ENCODE measurements at regions not wholly inside any gene's neighbourhood (a gene's known extent, or its start where the extent isn't known, plus 50 kb on each side); places are given as distances from the start of the nearest gene placed in this dataset.
"Not testable (repeated sequence)": the region's sequence is repeated elsewhere in the genome, so short reads cannot be mapped to it uniquely, and the experiment has no call there.

DNA sequence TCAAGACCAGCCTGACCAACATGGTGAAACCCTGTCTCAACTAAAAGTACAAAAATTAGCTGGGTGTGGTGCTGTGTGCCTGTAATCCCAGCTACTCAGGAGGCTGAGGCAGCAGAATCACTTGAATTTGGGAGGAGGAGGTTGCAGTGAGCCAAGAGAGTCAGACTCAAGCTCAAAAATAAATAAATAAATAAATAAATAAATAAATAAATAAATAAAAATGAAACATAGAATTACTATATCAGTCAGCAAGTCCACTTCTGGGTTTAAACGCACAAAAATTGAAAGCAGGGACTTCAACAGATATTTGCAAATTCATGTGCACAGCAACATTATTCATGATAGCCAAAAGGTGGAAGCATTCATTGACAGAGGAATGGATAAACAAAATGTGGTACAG is 875.2 kb upstream of the ALG10B start:
- H3K9me3 Mint-ChIP-seq = peaks cover 5 to 40% (median 12%) of the 10 kb centered on the region in 7 donors
- not testable (repeated sequence) for H3K4me1 Mint-ChIP-seq; H3K36me3 Mint-ChIP-seq; DNase-seq; H3K27ac Mint-ChIP-seq; H3K4me3 Mint-ChIP-seq; ATAC-seq (ENCODE audit: low read depth in 2 of 2); H3K27me3 Mint-ChIP-seq

- H3K27me3 Mint-ChIP-seq; H3K4me1 Mint-ChIP-seq; ATAC-seq (ENCODE audit: low read depth in 2 of 2); H3K27ac Mint-ChIP-seq; H3K36me3 Mint-ChIP-seq; DNase-seq; H3K4me3 Mint-ChIP-seq: not testable (repeated sequence)
- H3K9me3 Mint-ChIP-seq = peaks cover 0 to 18% (median 12%) of the 10 kb centered on the region in 7 donors
Observed at GRCh38 chr12:37455646-37456045, 860.9 kb upstream of the ALG10B start.

- H3K4me1 Mint-ChIP-seq; H3K36me3 Mint-ChIP-seq; H3K27ac Mint-ChIP-seq; H3K27me3 Mint-ChIP-seq; ATAC-seq (ENCODE audit: low read depth in 2 of 2); H3K4me3 Mint-ChIP-seq; DNase-seq: not testable (repeated sequence)
- peaks cover 0 to 12% (median 5%) of the 10 kb centered on the region in 7 donors for H3K9me3 Mint-ChIP-seq
Observed at GRCh38 chr12:37497939-37498338, 818.6 kb upstream of the ALG10B start.

DNA sequence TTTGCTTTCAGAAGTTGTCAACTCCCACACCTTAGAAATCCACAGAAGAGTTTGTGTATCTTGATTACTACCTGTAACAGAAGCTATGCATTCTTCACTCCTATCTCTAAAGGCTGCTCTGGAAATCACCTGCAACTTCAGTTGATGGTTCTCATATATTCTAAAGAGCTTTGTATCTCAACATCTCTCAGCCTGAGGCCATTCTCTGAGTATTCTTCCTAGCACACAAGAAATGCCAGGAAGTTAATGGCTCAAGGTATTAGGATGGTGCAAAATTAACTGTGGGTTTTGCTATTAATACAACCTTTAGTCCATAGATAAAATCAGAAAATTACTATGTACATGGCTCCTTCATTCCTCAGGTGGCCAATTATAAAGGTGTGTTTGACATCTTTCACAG is 806.3 kb upstream of the ALG10B start:
- H3K27ac Mint-ChIP-seq; DNase-seq; H3K4me1 Mint-ChIP-seq; H3K4me3 Mint-ChIP-seq; H3K36me3 Mint-ChIP-seq; H3K27me3 Mint-ChIP-seq; ATAC-seq (ENCODE audit: low read depth in 2 of 2): not testable (repeated sequence)
- H3K9me3 Mint-ChIP-seq = peaks cover 4 to 22% (median 11%) of the 10 kb centered on the region in 7 donors

DNA sequence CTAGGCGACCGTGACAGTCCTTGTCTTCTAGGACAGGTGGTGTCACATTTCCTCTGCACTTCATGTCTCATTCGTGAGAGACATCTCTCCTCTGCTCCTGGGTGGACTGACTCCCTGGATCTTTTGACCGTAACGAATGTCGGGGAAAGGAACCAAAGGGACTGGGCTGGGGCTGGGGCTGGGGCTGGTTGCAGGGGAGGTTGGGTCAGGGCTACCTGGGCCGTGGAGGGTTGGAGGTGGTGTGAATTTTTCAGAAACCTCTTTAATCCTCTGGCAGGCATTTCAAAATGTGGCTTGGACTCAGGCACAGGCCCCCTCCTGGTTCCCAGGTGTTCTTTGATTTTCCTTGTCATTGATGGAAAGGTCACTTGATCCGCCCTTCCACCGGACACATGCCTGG is 776.0 kb upstream of the ALG10B start:
- peaks cover 0 to 15% of the 10 kb centered on the region in 2 donors for H3K36me3 Mint-ChIP-seq
- not testable (repeated sequence) for H3K27ac Mint-ChIP-seq; DNase-seq; ATAC-seq (ENCODE audit: low read depth in 2 of 2); H3K4me1 Mint-ChIP-seq; H3K4me3 Mint-ChIP-seq; H3K27me3 Mint-ChIP-seq
- peaks cover 7 to 28% (median 20%) of the 10 kb centered on the region in 7 donors for H3K9me3 Mint-ChIP-seq

DNA sequence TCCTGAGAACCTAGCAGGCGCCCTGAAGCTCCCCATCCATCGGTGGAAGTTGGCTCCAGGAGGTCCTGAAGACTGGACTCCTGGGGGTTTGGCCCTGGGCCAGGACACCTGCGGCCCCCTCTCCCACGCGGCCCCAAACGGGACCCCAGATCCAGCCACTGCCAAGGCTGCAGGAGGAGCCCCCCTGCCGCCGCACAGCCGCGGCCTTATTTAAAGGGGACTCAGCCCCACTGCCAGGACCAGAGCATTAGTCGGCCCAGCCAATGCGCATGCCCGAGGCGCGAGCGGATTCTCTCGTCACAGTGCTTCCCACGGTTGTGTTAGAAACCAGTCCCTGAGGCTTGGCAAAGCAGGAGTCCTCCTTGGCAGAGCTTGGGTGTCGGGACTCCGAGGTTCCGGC is 775.2 kb upstream of the ALG10B start:
- no peak for ATAC-seq (ENCODE audit: low read depth in 2 of 2)
- no peak for DNase-seq
- Mint-ChIP-seq H3K4me3 (no peak overlapping the region), H3K36me3 (peaks cover 0 to 15% of the 10 kb centered on the region in 2 donors), H3K27me3 (no peaks in the 10 kb centered on the region), H3K27ac (no peak overlapping the region), H3K4me1 (no peaks in the 10 kb centered on the region), H3K9me3 (peaks cover 9 to 27% (median 19%) of the 10 kb centered on the region in 7 donors)

DNA sequence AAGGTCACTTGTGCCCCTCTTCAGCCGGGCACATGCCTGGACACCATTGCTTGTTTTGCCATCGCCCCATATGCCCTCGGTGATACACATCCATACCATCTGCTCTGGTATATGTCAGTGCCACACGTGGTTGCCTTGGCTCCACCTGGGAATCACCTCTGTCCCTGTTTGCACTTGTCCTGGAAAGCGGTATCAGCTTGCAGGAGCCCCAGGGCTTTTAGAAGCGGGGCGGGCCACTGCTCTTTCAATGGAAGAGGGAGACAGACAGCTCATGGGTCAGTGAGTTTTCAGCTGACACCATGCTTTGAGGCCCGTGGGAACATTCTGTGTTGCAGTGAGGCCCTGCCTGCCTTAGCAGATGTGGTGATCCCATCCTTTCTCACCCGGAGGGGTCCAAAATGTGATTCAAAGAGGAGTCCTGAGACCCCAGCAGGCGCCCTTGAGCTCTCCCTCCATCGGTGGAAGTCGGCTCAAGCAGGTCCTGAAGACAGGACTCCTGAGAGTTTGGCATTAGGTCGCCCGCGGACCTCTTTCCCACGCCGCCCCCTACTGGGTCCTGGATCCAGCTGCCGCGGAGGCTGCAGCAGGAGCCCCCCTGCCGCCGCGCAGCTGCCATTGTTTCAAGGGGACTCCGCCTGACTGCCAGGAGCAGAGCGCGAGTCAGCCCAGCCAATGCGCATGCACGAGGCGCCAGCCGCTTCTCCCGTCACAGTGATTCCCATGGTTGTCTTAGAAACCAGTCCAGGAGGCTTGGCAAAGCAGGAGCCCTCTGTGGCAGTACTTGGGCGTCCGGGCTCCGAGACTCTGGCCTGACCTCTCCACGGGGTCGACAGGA is 773.2 kb upstream of the ALG10B start:
- DNase-seq = no peak
- Mint-ChIP-seq H3K4me3 (no peak overlapping the region), H3K36me3 (peaks cover 0 to 17% of the 10 kb centered on the region in 2 donors), H3K9me3 (peaks cover 12 to 36% (median 22%) of the 10 kb centered on the region in 7 donors), H3K27me3 (no peaks in the 10 kb centered on the region), H3K4me1 (no peaks in the 10 kb centered on the region), H3K27ac (peak overlapping the region in 1 of 6 donors; percentile 87)
- ATAC-seq (ENCODE audit: low read depth in 2 of 2) = no peak

DNA sequence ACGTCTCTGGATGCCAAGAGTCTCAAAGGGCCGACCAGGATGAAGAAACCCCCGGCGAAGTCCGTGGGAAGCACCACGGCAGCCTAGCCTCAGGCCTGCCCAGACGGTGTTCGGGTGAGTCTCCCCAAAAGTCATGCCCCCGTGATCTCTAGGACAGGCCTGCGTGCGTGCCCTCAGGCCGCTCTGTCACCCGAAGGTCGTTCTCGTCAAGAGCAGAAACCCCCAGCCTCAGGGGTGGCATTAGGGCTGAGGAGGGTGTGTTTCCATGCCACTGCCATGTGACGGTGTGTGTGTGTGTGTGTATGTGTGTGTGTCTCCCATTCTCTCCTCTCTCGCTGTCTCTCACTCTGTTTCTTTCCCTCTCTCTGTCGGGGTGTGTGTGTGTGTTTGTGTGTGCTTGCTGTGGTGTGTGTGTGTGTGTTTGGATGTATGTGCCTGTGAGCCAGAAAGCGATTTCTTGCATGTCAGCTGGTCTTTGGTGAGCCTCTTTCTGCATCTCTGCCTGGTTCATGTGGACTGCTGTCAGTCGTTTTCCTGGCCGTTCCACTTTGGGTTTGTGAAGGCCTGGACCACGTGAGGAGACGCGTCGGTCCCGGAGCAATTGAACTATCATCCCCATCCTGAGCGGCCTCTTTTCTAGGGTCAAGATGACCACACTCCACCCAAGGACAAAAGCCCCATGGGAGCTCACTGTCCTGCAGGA is 772.5 kb upstream of the ALG10B start:
- H3K4me3 Mint-ChIP-seq = no peak overlapping the region
- H3K9me3 Mint-ChIP-seq = peaks cover 19 to 44% (median 27%) of the 10 kb centered on the region in 7 donors
- DNase-seq (no peak), ATAC-seq (ENCODE audit: low read depth in 2 of 2) (no peak)
- peaks cover 0 to 24% of the 10 kb centered on the region in 2 donors for H3K36me3 Mint-ChIP-seq
- H3K27ac Mint-ChIP-seq = no peak overlapping the region
- H3K27me3 Mint-ChIP-seq = no peaks in the 10 kb centered on the region
- no peaks in the 10 kb centered on the region for H3K4me1 Mint-ChIP-seq

DNA sequence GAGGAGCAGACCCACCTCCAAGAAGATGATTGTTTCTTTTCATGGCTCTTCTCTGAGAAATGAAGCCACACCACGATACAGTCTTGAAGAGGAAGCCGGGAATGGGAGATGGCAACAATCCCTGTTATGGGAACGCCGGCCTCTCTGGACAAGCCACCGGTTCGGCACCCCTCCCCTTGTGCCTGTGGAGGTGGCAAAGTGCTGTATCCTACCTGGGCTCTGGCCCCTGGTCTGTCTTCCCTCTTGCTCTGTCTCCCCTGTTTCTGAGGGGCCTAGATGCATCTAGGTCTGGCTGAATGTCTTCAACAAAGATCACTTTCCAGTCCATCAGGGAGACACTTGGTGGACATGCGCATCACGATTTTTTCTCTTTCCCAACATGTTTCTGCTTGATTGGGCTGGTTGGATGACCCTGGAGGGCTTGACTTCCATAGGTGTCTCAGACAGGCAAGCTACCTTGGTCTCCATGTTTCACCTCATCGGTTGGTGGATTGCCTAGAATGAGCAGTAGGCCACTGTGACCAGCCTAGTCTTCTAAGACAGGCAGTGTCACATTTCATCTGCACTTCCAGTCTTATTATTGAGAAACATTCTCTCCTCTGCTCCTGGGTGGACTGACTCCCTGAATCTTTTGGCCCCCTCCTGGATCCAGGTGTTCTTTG is 771.8 kb upstream of the ALG10B start:
- not testable (repeated sequence) for H3K4me3 Mint-ChIP-seq; DNase-seq; ATAC-seq (ENCODE audit: low read depth in 2 of 2); H3K27me3 Mint-ChIP-seq; H3K27ac Mint-ChIP-seq; H3K4me1 Mint-ChIP-seq
- H3K36me3 Mint-ChIP-seq = peaks cover 0 to 26% of the 10 kb centered on the region in 2 donors
- peaks cover 19 to 44% (median 27%) of the 10 kb centered on the region in 7 donors for H3K9me3 Mint-ChIP-seq

GRCh38 chr12:37545759-37546158 is 770.8 kb upstream of the ALG10B start:
- no peak overlapping the region for H3K4me3 Mint-ChIP-seq
- peaks cover 20 to 40% (median 25%) of the 10 kb centered on the region in 7 donors for H3K9me3 Mint-ChIP-seq

GRCh38 chr12:37546206-37546605 is 770.4 kb upstream of the ALG10B start:
- no peak overlapping the region for H3K4me3 Mint-ChIP-seq
- ATAC-seq (ENCODE audit: low read depth in 2 of 2) (no peak), DNase-seq (no peak)
- H3K27ac Mint-ChIP-seq = no peak overlapping the region
- peaks cover 4 to 26% of the 10 kb centered on the region in 2 donors for H3K36me3 Mint-ChIP-seq
- H3K4me1 Mint-ChIP-seq = peaks cover 0 to 5% (median 0%) of the 10 kb centered on the region in 3 donors
- H3K9me3 Mint-ChIP-seq = peaks cover 20 to 40% (median 25%) of the 10 kb centered on the region in 7 donors
- no peaks in the 10 kb centered on the region for H3K27me3 Mint-ChIP-seq

More at GRCh38 chr12:37545759-37546158, 770.8 kb upstream of the ALG10B start:
- no peak overlapping the region for H3K27ac Mint-ChIP-seq
- H3K4me1 Mint-ChIP-seq = peaks cover 0 to 4% (median 0%) of the 10 kb centered on the region in 3 donors
- DNase-seq = no peak
- ATAC-seq (ENCODE audit: low read depth in 2 of 2) = no peak
- no peaks in the 10 kb centered on the region for H3K27me3 Mint-ChIP-seq
- peaks cover 4 to 26% of the 10 kb centered on the region in 2 donors for H3K36me3 Mint-ChIP-seq

GRCh38 chr12:37546901-37547475 is 769.6 kb upstream of the ALG10B start:
- Mint-ChIP-seq H3K4me3 (no peak overlapping the region), H3K27ac (no peak overlapping the region), H3K9me3 (peaks cover 21 to 37% (median 26%) of the 10 kb centered on the region in 7 donors), H3K4me1 (peaks cover 0 to 5% (median 0%) of the 10 kb centered on the region in 3 donors), H3K36me3 (peaks cover 4 to 22% of the 10 kb centered on the region in 2 donors), H3K27me3 (no peaks in the 10 kb centered on the region)
- DNase-seq = no peak
- ATAC-seq (ENCODE audit: low read depth in 2 of 2) = no peak

DNA sequence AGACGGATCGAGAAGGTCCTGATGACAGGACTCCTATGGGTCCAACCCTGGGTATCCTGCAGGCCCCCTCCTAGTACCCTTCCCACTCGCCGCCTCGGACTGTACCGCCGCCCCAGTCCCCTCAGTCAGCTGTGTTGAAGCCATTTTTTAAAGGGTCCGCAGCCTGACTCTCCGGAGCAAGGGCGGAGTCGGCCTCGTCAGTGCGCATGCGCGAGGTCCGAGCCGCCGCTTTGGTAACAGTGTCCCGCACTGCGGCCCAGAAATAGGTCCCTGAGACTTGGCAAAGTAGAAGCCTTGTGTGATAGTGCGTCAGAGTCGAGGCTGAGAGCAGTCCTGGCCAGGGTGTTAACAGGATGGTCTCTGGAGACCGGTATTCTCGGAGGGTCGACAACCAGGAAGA is 769.0 kb upstream of the ALG10B start:
- DNase-seq (no peak), ATAC-seq (ENCODE audit: low read depth in 2 of 2) (no peak)
- Mint-ChIP-seq H3K27me3 (no peaks in the 10 kb centered on the region), H3K4me3 (no peak overlapping the region), H3K9me3 (peaks cover 18 to 34% (median 24%) of the 10 kb centered on the region in 7 donors), H3K27ac (no peak overlapping the region), H3K4me1 (peaks cover 0 to 5% (median 0%) of the 10 kb centered on the region in 3 donors), H3K36me3 (peaks cover 4 to 18% of the 10 kb centered on the region in 2 donors)
